SK-N-SH treated with all-trans-retinoic acid at 6 μM for 48 hours (cell line): ENCODE measurements at regions not wholly inside any gene's neighbourhood (a gene's known extent, or its start where the extent isn't known, plus 50 kb on each side); places are given as distances from the start of the nearest gene placed in this dataset.

Experiments used
- CSDC2 ChIP-seq: fragments of 250-450 bp; sonication (Bioruptor Pico); IDR thresholded peaks from 2 replicates; pipeline ENCODE4 v1.5.0; 2020; ENCODE audit warnings: mild to moderate bottlenecking, moderate library complexity
- OSR1 ChIP-seq: fragments of 250-450 bp; sonication (Bioruptor Pico); IDR thresholded peaks from 2 replicates; pipeline ENCODE4 v1.8.0; 2022; ENCODE audit warnings: moderate library complexity, mild to moderate bottlenecking, inconsistent platforms

DNA sequence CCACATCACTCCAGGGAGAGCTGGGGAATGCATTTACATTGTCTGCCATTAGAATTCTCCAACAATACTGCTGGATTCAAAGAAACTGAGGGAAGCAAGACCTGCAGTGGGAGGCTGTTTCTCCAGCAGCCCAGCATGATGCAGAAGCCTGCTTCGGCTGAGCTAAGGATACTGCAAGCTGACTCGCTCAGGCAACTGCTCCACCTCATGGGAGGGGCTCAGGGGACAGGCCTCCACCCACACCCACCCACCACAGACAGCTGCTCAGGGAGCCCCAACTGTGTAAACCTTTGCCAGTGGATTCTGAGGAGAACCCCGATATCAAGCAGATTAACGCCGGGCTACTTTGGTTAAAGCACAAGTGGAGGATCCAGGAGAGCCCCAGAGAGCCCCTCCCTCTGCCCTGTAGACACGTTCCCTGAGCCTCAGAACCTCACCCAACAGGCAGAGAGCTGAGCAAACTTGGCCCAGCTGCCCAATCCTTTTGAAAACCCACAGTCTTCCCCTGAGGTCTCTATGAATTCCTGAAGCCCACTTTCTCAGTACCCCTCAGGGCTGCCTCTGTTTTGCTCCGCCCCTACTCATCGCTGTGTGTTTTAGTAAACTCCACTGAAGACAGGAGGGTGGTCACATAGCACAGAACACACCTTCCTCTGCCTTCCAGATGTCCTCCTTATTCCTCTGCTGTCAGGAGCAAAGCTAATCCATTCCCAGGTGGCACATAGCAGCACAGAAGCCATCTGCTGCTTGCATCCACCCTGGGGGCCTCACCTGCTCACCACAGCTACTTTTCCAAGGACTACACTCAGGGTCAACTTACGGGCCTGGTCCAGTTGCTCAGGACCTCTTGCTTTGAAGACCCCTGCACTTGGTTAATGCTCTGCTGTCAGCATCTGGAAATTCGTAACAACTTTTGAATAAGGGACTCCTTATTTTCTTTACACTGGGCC, 269.0 kb downstream of the ABHD5 start:
- TF ChIP-seq CSDC2 (CRISPR knock-in tag) (no peak), OSR1 (CRISPR knock-in tag) (no peak)
